Nephron (organoid): ENCODE measurements at regions not wholly inside any gene's neighbourhood (a gene's known extent, or its start where the extent isn't known, plus 50 kb on each side); places are given as distances from the start of the nearest gene placed in this dataset.

Source experiments
- H3K27ac Mint-ChIP-seq, 3 experiments: 2 replicates each; pipeline ENCODE4 v1.8.0; 2020; ENCODE audit warnings: mixed read lengths in 3 of 3, mild to moderate bottlenecking in 2 of 3, moderate library complexity in 1 of 3
- H3K27me3 Mint-ChIP-seq: 2 replicates; pipeline ENCODE4 v1.8.0; 2021; ENCODE audit warnings: low read depth, mild to moderate bottlenecking, moderate library complexity, mixed read lengths
- H3K36me3 Mint-ChIP-seq: 2 replicates; pipeline ENCODE4 v1.8.0; 2020; ENCODE audit warnings: low read depth, mixed read lengths
- H3K4me1 Mint-ChIP-seq: 2 replicates; pipeline ENCODE4 v1.8.0; 2020; ENCODE audit warnings: mixed read lengths
- H3K4me3 Mint-ChIP-seq, 3 experiments: 2 replicates each; pipeline ENCODE4 v1.8.0; 2020; ENCODE audit warnings: mild to moderate bottlenecking in 3 of 3, mixed read lengths in 3 of 3, moderate library complexity in 2 of 3
- H3K9me3 Mint-ChIP-seq: 2 replicates; pipeline ENCODE4 v1.8.0; 2020; ENCODE audit warnings: mixed read lengths
- CTCF ChIP-seq, 3 experiments: fragments of 200-600 bp; sonication (generic); IDR thresholded peaks; one replicate each; pipeline ENCODE4 v1.5.0; 2021; ENCODE audit warnings: antibody characterized with exemption in 3 of 3; ENCODE audit not compliant: unreplicated experiment in 3 of 3

GRCh38 chr20:16678779-16679178 is 51.0 kb upstream of the SNRPB2 start:
- H3K4me1 Mint-ChIP-seq = peaks cover 20% of the 10 kb centered on the region
- peaks cover 10% of the 10 kb centered on the region for H3K9me3 Mint-ChIP-seq
- H3K27ac Mint-ChIP-seq = peak overlapping the region in 1 of 3 experiments; percentile 3
- no peaks in the 10 kb centered on the region for H3K36me3 Mint-ChIP-seq
- no peak overlapping the region for H3K4me3 Mint-ChIP-seq
- H3K27me3 Mint-ChIP-seq = no peaks in the 10 kb centered on the region
- TF ChIP-seq CTCF (IDR thresholded peaks at IDR 0.05; ENCODE audit: unreplicated experiment in 3 of 3) = no peak

GRCh38 chr20:16676891-16677290 is 52.9 kb upstream of the SNRPB2 start:
- Mint-ChIP-seq H3K9me3 (peaks cover 17% of the 10 kb centered on the region), H3K27me3 (no peaks in the 10 kb centered on the region), H3K4me1 (peaks cover 20% of the 10 kb centered on the region), H3K27ac (no peak overlapping the region), H3K4me3 (no peak overlapping the region), H3K36me3 (no peaks in the 10 kb centered on the region)
- no peak for TF ChIP-seq CTCF (IDR thresholded peaks at IDR 0.05; ENCODE audit: unreplicated experiment in 3 of 3)

- Mint-ChIP-seq H3K36me3 (no peaks in the 10 kb centered on the region), H3K9me3 (peaks cover 20% of the 10 kb centered on the region), H3K27ac (no peak overlapping the region), H3K27me3 (no peaks in the 10 kb centered on the region), H3K4me3 (no peak overlapping the region), H3K4me1 (peaks cover 25% of the 10 kb centered on the region)
- TF ChIP-seq CTCF (IDR thresholded peaks at IDR 0.05; ENCODE audit: unreplicated experiment in 3 of 3) = no peak
Observed at GRCh38 chr20:16675001-16675564, 54.7 kb upstream of the SNRPB2 start.

DNA sequence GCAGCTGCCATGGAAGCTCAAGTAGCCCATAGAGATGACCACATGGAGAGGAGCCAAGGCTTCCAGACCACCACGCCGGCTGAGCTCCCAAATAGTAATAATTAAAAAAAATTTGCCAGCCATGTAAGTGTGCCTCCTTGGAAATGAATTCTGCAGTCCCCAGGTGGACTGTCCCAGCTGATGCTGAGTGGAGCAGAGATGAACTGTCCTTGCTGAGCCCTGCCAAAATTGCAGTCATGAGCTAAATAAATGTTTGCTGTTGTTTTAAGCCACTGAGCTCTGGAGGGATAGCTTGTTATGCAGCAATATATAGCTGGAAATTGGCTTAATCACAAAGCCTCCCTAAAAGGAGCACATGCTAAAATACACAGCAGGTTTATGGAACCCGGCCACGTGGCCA is 55.6 kb upstream of the SNRPB2 start:
- peaks cover 24% of the 10 kb centered on the region for H3K9me3 Mint-ChIP-seq
- no peaks in the 10 kb centered on the region for H3K36me3 Mint-ChIP-seq
- no peaks in the 10 kb centered on the region for H3K27me3 Mint-ChIP-seq
- TF ChIP-seq CTCF (IDR thresholded peaks at IDR 0.05; ENCODE audit: unreplicated experiment in 3 of 3) = no peak
- H3K4me1 Mint-ChIP-seq = peaks cover 17% of the 10 kb centered on the region
- H3K27ac Mint-ChIP-seq = no peak overlapping the region
- H3K4me3 Mint-ChIP-seq = no peak overlapping the region

- peaks cover 24% of the 10 kb centered on the region for H3K9me3 Mint-ChIP-seq
- H3K27me3 Mint-ChIP-seq = no peaks in the 10 kb centered on the region
- H3K27ac Mint-ChIP-seq = no peak overlapping the region
- peaks cover 5% of the 10 kb centered on the region for H3K4me1 Mint-ChIP-seq
- H3K4me3 Mint-ChIP-seq = no peak overlapping the region
- no peak for TF ChIP-seq CTCF (IDR thresholded peaks at IDR 0.05; ENCODE audit: unreplicated experiment in 3 of 3)
- H3K36me3 Mint-ChIP-seq = no peaks in the 10 kb centered on the region
Observed at GRCh38 chr20:16672299-16672698, 57.5 kb upstream of the SNRPB2 start.

- Mint-ChIP-seq H3K9me3 (peaks cover 23% of the 10 kb centered on the region), H3K4me3 (no peak overlapping the region), H3K27me3 (no peaks in the 10 kb centered on the region), H3K4me1 (peaks cover 5% of the 10 kb centered on the region), H3K27ac (no peak overlapping the region), H3K36me3 (no peaks in the 10 kb centered on the region)
- TF ChIP-seq CTCF (IDR thresholded peaks at IDR 0.05; ENCODE audit: unreplicated experiment in 3 of 3) = no peak
Observed at GRCh38 chr20:16671753-16672152, 58.1 kb upstream of the SNRPB2 start.
